ENCODE measurements at regions not wholly inside any gene's neighbourhood (a gene's known extent, or its start where the extent isn't known, plus 50 kb on each side); places are given as distances from the start of the nearest gene placed in this dataset.
"Not testable (repeated sequence)": the region's sequence is repeated elsewhere in the genome, so short reads cannot be mapped to it uniquely, and the experiment has no call there.

GRCh38 chr10:4394455-4394854, 431.6 kb upstream of the AKR1E2 start:
- TF ChIP-seq CTCF (conservative IDR thresholded peaks at IDR 0.05; ENCODE audit: low read depth, low read length); EZH2phosphoT487 (IDR thresholded peaks at IDR 0.05; ENCODE audit: borderline replicate concordance, low read length): not testable (repeated sequence)

Data from PC-3 (cell line).